Fibroblast of lung (primary cell): ENCODE measurements at regions not wholly inside any gene's neighbourhood (a gene's known extent, or its start where the extent isn't known, plus 50 kb on each side); places are given as distances from the start of the nearest gene placed in this dataset.

Experiments used
- DNase-seq, 2 donors: peaks; one replicate each; pipeline versions ENCODE4 v3.0.0 to v3.0.0-alpha.2; 2010; ENCODE audit warnings: low read depth in 2 of 2
- H2AFZ ChIP-seq: 2 replicates; pipeline ENCODE4 v1.5.1; 2012; ENCODE audit warnings: low read length, control low read depth, inconsistent platforms
- H3K27ac ChIP-seq: 2 replicates; pipeline ENCODE4 v1.5.1; 2011; ENCODE audit warnings: low read length, control low read depth; ENCODE audit not compliant: insufficient read depth
- H3K27me3 ChIP-seq: 2 replicates; pipeline ENCODE4 v1.5.1; 2011; ENCODE audit warnings: mild to moderate bottlenecking, low read length; ENCODE audit not compliant: control insufficient read depth, insufficient read depth
- H3K36me3 ChIP-seq: 2 replicates; pipeline ENCODE4 v1.5.1; 2011; ENCODE audit warnings: low read length; ENCODE audit not compliant: control insufficient read depth, insufficient read depth
- H3K4me1 ChIP-seq: 2 replicates; pipeline ENCODE4 v1.5.1; 2011; ENCODE audit warnings: low read length; ENCODE audit not compliant: control insufficient read depth, insufficient read depth; ENCODE audit errors: extremely low read depth
- H3K4me2 ChIP-seq: 2 replicates; pipeline ENCODE4 v1.5.1; 2011; ENCODE audit warnings: low read length, control low read depth; ENCODE audit not compliant: insufficient read depth; ENCODE audit errors: extremely low read depth
- H3K4me3 ChIP-seq, 4 experiments: fragments of 200-600 bp in 1 of 4; sonication (generic) in 1 of 4; replicated peaks in 1 of 4; 2 replicates each; pipeline ENCODE4 v1.5.1; 2011 to 2016; ENCODE audit warnings: low read length in 4 of 4, low read depth in 3 of 4, mild to moderate bottlenecking in 3 of 4, control low read depth in 2 of 4, inconsistent platforms in 1 of 4, mixed read lengths in 1 of 4; ENCODE audit not compliant: insufficient read depth in 1 of 4; ENCODE audit errors: control extremely low read depth in 1 of 4
- H3K79me2 ChIP-seq: 2 replicates; pipeline ENCODE4 v1.5.1; 2012; ENCODE audit warnings: mild to moderate bottlenecking, low read length, inconsistent platforms; ENCODE audit not compliant: control insufficient read depth, insufficient read depth
- H3K9ac ChIP-seq: 2 replicates; pipeline ENCODE4 v1.5.1; 2011; ENCODE audit warnings: mild to moderate bottlenecking, low read length, control low read depth; ENCODE audit not compliant: insufficient read depth
- H3K9me3 ChIP-seq: 2 replicates; pipeline ENCODE4 v1.5.1; 2012; ENCODE audit warnings: low read depth, low read length; ENCODE audit not compliant: control insufficient read depth, insufficient read depth
- H4K20me1 ChIP-seq: 2 replicates; pipeline ENCODE4 v1.5.1; 2011; ENCODE audit warnings: low read length; ENCODE audit not compliant: control insufficient read depth, insufficient read depth; ENCODE audit errors: extremely low read depth
- CTCF ChIP-seq, 2 donors: IDR thresholded peaks in 1 of 2; conservative IDR thresholded peaks in 1 of 2; 1 replicate in 1 of 2; 2 replicates in 1 of 2; pipeline ENCODE4 v1.5.1; 2011 to 2012; ENCODE audit warnings: low read length in 2 of 2, control low read depth in 1 of 2, inconsistent platforms in 1 of 2, low read depth in 1 of 2, mild to moderate bottlenecking in 1 of 2
- EZH2 ChIP-seq: IDR thresholded peaks from 2 replicates; pipeline ENCODE4 v1.5.1; 2012; ENCODE audit warnings: low read length, control low read depth, mild to moderate bottlenecking; ENCODE audit errors: missing control alignments

GRCh38 chr1:222028676-222029075, 286.8 kb upstream of the DUSP10 start:
- Histone ChIP-seq H2AFZ (no peak overlapping the region), H3K4me3 (no peak overlapping the region), H3K9ac (no peak overlapping the region), H3K27me3 (no peaks in the 10 kb centered on the region), H3K36me3 (no peaks in the 10 kb centered on the region), H4K20me1 (no peaks in the 10 kb centered on the region), H3K4me2 (no peak overlapping the region), H3K27ac (no peak overlapping the region), H3K4me1 (no peaks in the 10 kb centered on the region), H3K79me2 (no peaks in the 10 kb centered on the region), H3K9me3 (no peaks in the 10 kb centered on the region)
- DNase-seq = peak in 1 of 2 donors; percentile 27
- TF ChIP-seq CTCF (conservative IDR thresholded peaks at IDR 0.05 in 1 of 2, IDR thresholded peaks at IDR 0.05 in 1 of 2; ENCODE audit: low read depth in 1 of 2, low read length in 2 of 2) (no peak), EZH2 (no peak)

GRCh38 chr1:222028116-222028515, 286.2 kb upstream of the DUSP10 start:
- Histone ChIP-seq H2AFZ (no peak overlapping the region), H3K27ac (no peak overlapping the region), H3K27me3 (no peaks in the 10 kb centered on the region), H4K20me1 (no peaks in the 10 kb centered on the region), H3K9ac (no peak overlapping the region), H3K9me3 (no peaks in the 10 kb centered on the region), H3K4me1 (no peaks in the 10 kb centered on the region), H3K4me3 (no peak overlapping the region), H3K4me2 (no peak overlapping the region), H3K36me3 (no peaks in the 10 kb centered on the region), H3K79me2 (no peaks in the 10 kb centered on the region)
- TF ChIP-seq CTCF (conservative IDR thresholded peaks at IDR 0.05 in 1 of 2, IDR thresholded peaks at IDR 0.05 in 1 of 2; ENCODE audit: low read depth in 1 of 2, low read length in 2 of 2) (no peak), EZH2 (no peak)
- DNase-seq = no peak

GRCh38 chr1:222026280-222026679, 284.4 kb upstream of the DUSP10 start:
- no peak overlapping the region for H3K4me2 ChIP-seq
- H3K36me3 ChIP-seq = no peaks in the 10 kb centered on the region
- no peaks in the 10 kb centered on the region for H3K9me3 ChIP-seq
- H2AFZ ChIP-seq = no peak overlapping the region
- TF ChIP-seq EZH2 = no peak
- no peak for TF ChIP-seq CTCF (conservative IDR thresholded peaks at IDR 0.05 in 1 of 2, IDR thresholded peaks at IDR 0.05 in 1 of 2; ENCODE audit: low read depth in 1 of 2, low read length in 2 of 2)
- DNase-seq = no peak
- H3K9ac ChIP-seq = no peak overlapping the region
- H3K4me1 ChIP-seq = no peaks in the 10 kb centered on the region
- no peaks in the 10 kb centered on the region for H4K20me1 ChIP-seq
- H3K79me2 ChIP-seq = no peaks in the 10 kb centered on the region
- no peak overlapping the region for H3K27ac ChIP-seq
- H3K4me3 ChIP-seq = no peak overlapping the region
- no peaks in the 10 kb centered on the region for H3K27me3 ChIP-seq
